Loucy (cell line): ENCODE measurements at regions not wholly inside any gene's neighbourhood (a gene's known extent, or its start where the extent isn't known, plus 50 kb on each side); places are given as distances from the start of the nearest gene placed in this dataset.

ENCODE experiments used
- H2AFZ ChIP-seq: fragments of 200-600 bp; sonication (generic); 2 replicates; pipeline ENCODE4 v1.6.0; 2016; ENCODE audit warnings: antibody characterized with exemption, mild to moderate bottlenecking, low read length, moderate library complexity
- H3F3A ChIP-seq: fragments of 200-600 bp; 2 replicates; pipeline ENCODE4 v1.6.0; 2016; ENCODE audit warnings: antibody characterized with exemption, low read depth, mild to moderate bottlenecking
- H3K27me3 ChIP-seq: fragments of 200-600 bp; sonication (generic); 2 replicates; pipeline ENCODE4 v1.6.1; 2014; ENCODE audit warnings: low read length, mild to moderate bottlenecking; ENCODE audit not compliant: insufficient read depth, poor library complexity, severe bottlenecking
- H3K36me3 ChIP-seq: fragments of 200-600 bp; sonication (generic); 2 replicates; pipeline ENCODE4 v1.6.1; 2016; ENCODE audit warnings: low read length; ENCODE audit not compliant: insufficient read depth
- H3K4me1 ChIP-seq: fragments of 200-600 bp; sonication (generic); 2 replicates; pipeline ENCODE4 v1.5.1; 2014; ENCODE audit warnings: low read length, mild to moderate bottlenecking; ENCODE audit not compliant: insufficient read depth, poor library complexity, severe bottlenecking
- H3K4me2 ChIP-seq: fragments of 200-600 bp; sonication (generic); 2 replicates; pipeline ENCODE4 v1.6.0; 2014; ENCODE audit warnings: antibody characterized with exemption, low read length, low read depth, mild to moderate bottlenecking; ENCODE audit not compliant: poor library complexity, severe bottlenecking
- H3K4me3 ChIP-seq: fragments of 200-600 bp; sonication (generic); 2 replicates; pipeline ENCODE4 v1.5.1; 2014; ENCODE audit warnings: low read length, mild to moderate bottlenecking, mixed read lengths; ENCODE audit not compliant: poor library complexity, severe bottlenecking
- H3K79me2 ChIP-seq: fragments of 200-600 bp; sonication (generic); 2 replicates; pipeline ENCODE4 v1.6.1; 2014; ENCODE audit warnings: low read length; ENCODE audit not compliant: insufficient read depth
- H3K9ac ChIP-seq: fragments of 200-600 bp; sonication (generic); 2 replicates; pipeline ENCODE4 v1.6.0; 2014; ENCODE audit warnings: mild to moderate bottlenecking, low read depth, low read length, moderate library complexity; ENCODE audit not compliant: poor library complexity, severe bottlenecking
- H3K9me2 ChIP-seq: fragments of 200-600 bp; sonication (generic); replicated peaks from 2 replicates; pipeline ENCODE4 v1.6.1; 2016; ENCODE audit warnings: low read depth, low read length, mixed read lengths
- H3K9me3 ChIP-seq: fragments of 200-600 bp; sonication (generic); 2 replicates; pipeline ENCODE4 v1.6.1; 2014; ENCODE audit warnings: mild to moderate bottlenecking, antibody characterized with exemption, low read length, low read depth; ENCODE audit not compliant: insufficient read depth
- H4K20me1 ChIP-seq: fragments of 200-600 bp; sonication (generic); 2 replicates; pipeline ENCODE4 v1.6.0; 2014; ENCODE audit warnings: antibody characterized with exemption, low read length, mild to moderate bottlenecking; ENCODE audit not compliant: insufficient read depth, poor library complexity, severe bottlenecking
- CTCF ChIP-seq: fragments of 200-600 bp; sonication (generic); conservative IDR thresholded peaks from 2 replicates; pipeline ENCODE4 v1.5.1; 2014; ENCODE audit warnings: mild to moderate bottlenecking, antibody characterized with exemption, low read length
- EZH2phosphoT487 ChIP-seq: fragments of 200-600 bp; IDR thresholded peaks from 2 replicates; pipeline ENCODE4 v1.6.1; 2018; ENCODE audit warnings: antibody characterized with exemption, mild to moderate bottlenecking, moderate library complexity, borderline replicate concordance

GRCh38 chr18:2135309-2135708, 436.0 kb downstream of the METTL4 start:
- H3K9me3 ChIP-seq: no peaks in the 10 kb centered on the region
- no peaks in the 10 kb centered on the region for H4K20me1 ChIP-seq
- no peaks in the 10 kb centered on the region for H3K4me1 ChIP-seq
- no peak overlapping the region for H3K9ac ChIP-seq
- no peak overlapping the region for H3K4me2 ChIP-seq
- no peaks in the 10 kb centered on the region for H3K27me3 ChIP-seq
- no peak for TF ChIP-seq CTCF
- TF ChIP-seq EZH2phosphoT487: no peak
- H3K79me2 ChIP-seq: no peaks in the 10 kb centered on the region
- no peaks in the 10 kb centered on the region for H3F3A ChIP-seq
- H3K4me3 ChIP-seq: no peak overlapping the region
- H2AFZ ChIP-seq: no peak overlapping the region
- no peaks in the 10 kb centered on the region for H3K36me3 ChIP-seq
- H3K9me2 ChIP-seq: no peaks in the 10 kb centered on the region

- no peaks in the 10 kb centered on the region for H3K79me2 ChIP-seq
- no peak for TF ChIP-seq EZH2phosphoT487
- no peak for TF ChIP-seq CTCF
- no peaks in the 10 kb centered on the region for H3K27me3 ChIP-seq
- no peaks in the 10 kb centered on the region for H4K20me1 ChIP-seq
- no peaks in the 10 kb centered on the region for H3K36me3 ChIP-seq
- H2AFZ ChIP-seq: no peak overlapping the region
- H3F3A ChIP-seq: no peaks in the 10 kb centered on the region
- no peaks in the 10 kb centered on the region for H3K9me3 ChIP-seq
- no peak overlapping the region for H3K9ac ChIP-seq
- H3K9me2 ChIP-seq: no peaks in the 10 kb centered on the region
- H3K4me2 ChIP-seq: no peak overlapping the region
- H3K4me3 ChIP-seq: no peak overlapping the region
- H3K4me1 ChIP-seq: no peaks in the 10 kb centered on the region
Measured at GRCh38 chr18:2138552-2138951, 432.8 kb downstream of the METTL4 start.

GRCh38 chr18:2139691-2140090, 431.6 kb downstream of the METTL4 start:
- no peak for TF ChIP-seq EZH2phosphoT487
- TF ChIP-seq CTCF: no peak
- H3K9me3 ChIP-seq: no peaks in the 10 kb centered on the region
- H3K79me2 ChIP-seq: no peaks in the 10 kb centered on the region
- no peaks in the 10 kb centered on the region for H3K4me1 ChIP-seq
- H3K9me2 ChIP-seq: no peaks in the 10 kb centered on the region
- H4K20me1 ChIP-seq: no peaks in the 10 kb centered on the region
- H2AFZ ChIP-seq: no peak overlapping the region
- no peak overlapping the region for H3K4me3 ChIP-seq
- H3K36me3 ChIP-seq: no peaks in the 10 kb centered on the region
- H3K4me2 ChIP-seq: no peak overlapping the region
- no peak overlapping the region for H3K9ac ChIP-seq
- H3F3A ChIP-seq: no peaks in the 10 kb centered on the region
- H3K27me3 ChIP-seq: no peaks in the 10 kb centered on the region
